ENCODE measurements at regions not wholly inside any gene's neighbourhood (a gene's known extent, or its start where the extent isn't known, plus 50 kb on each side); places are given as distances from the start of the nearest gene placed in this dataset.

GRCh38 chr21:15278279-15278678 is 213.5 kb upstream of the NRIP1 start:
- TF ChIP-seq CTCF (IDR thresholded peaks at IDR 0.05; ENCODE audit: borderline replicate concordance, extremely low read depth, low read length, poor library complexity, severe bottlenecking) (no peak), EZH2 (IDR thresholded peaks at IDR 0.05; ENCODE audit: borderline replicate concordance, low read depth, low read length, severe bottlenecking) (no peak)

Data from DND-41 (cell line).